Activated CD4-positive, alpha-beta T cell treated with anti-CD3 and anti-CD28 coated beads, Interleukin-2, amount 10 ng/mL, durations not matched to agents 7 days and 5 days (primary cell): ENCODE measurements at regions not wholly inside any gene's neighbourhood (a gene's known extent, or its start where the extent isn't known, plus 50 kb on each side); places are given as distances from the start of the nearest gene placed in this dataset.

Experiments
- CTCF ChIA-PET: fragments of 350-600 bp; sonication (Branson Sonifier 250); formaldehyde crosslinking; loops from one replicate; lab custom pipeline; 2021; ENCODE audit warnings: antibody characterized with exemption; lab: Charles Lee
- POLR2A ChIA-PET: fragments of 350-600 bp; sonication (Branson Sonifier 250); formaldehyde crosslinking; loops from one replicate; lab custom pipeline; 2021; ENCODE audit warnings: antibody characterized with exemption; lab: Charles Lee
- DNase-seq: peaks from one replicate; pipeline ENCODE4 v3.0.0-alpha.2; 2020
- H3K27ac Mint-ChIP-seq: one replicate; pipeline ENCODE4 v1.8.0; 2021; ENCODE audit warnings: mild to moderate bottlenecking, moderate library complexity, mixed read lengths
- H3K27me3 Mint-ChIP-seq: one replicate; pipeline ENCODE4 v1.8.0; 2021; ENCODE audit warnings: mixed read lengths
- H3K36me3 Mint-ChIP-seq: one replicate; pipeline ENCODE4 v1.8.0; 2021; ENCODE audit warnings: low read depth, mixed read lengths
- H3K4me1 Mint-ChIP-seq: one replicate; pipeline ENCODE4 v1.8.0; 2021; ENCODE audit warnings: mixed read lengths
- H3K4me3 Mint-ChIP-seq: one replicate; pipeline ENCODE4 v1.8.0; 2021; ENCODE audit warnings: mild to moderate bottlenecking, moderate library complexity, mixed read lengths
- H3K9me3 Mint-ChIP-seq: one replicate; pipeline ENCODE4 v1.8.0; 2021; ENCODE audit warnings: mixed read lengths

DNA sequence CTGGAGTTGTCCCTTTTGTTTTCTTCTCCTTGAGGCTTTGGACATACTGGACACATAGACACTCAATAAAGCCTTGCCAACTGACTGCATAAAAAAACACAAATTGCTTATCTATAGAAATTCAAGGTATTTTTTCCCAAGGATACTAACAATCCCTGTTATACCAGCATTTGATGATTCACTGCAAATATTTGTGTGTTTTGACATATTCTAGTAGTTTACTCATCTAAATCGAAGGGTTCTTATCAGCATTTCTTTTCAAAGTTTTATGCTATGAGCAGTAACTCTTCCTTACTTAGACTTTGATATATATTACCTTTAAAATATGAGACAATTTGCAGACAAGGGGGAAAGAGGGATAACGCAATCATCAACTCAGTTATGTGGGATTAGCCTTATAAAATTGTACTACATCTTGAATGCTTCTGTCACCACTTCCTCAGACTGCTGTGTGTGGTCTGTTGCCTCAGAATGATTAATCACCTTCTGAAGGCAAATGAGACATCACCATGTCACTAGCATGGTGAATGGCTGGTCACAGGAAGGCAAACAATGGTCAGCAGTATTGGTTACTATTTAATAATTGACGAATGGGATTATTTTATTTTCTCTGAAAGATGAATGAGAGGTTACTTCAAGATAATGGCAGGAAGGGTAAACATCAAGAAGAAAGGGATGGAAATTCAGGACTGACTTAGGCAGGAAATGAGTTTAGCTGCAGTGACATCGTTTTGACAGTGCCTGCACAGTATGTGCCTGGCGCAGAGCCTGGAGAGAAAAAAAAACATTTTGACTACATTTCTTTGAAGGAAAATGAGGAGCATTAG is 544.3 kb upstream of the CNKSR2 start:
- no peaks in the 10 kb centered on the region for H3K27me3 Mint-ChIP-seq
- no peak overlapping the region for H3K27ac Mint-ChIP-seq
- CTCF ChIA-PET: no interaction called here
- no peak overlapping the region for H3K4me3 Mint-ChIP-seq
- H3K9me3 Mint-ChIP-seq: no peaks in the 10 kb centered on the region
- DNase-seq: no peak
- POLR2A ChIA-PET: no interaction called here
- no peaks in the 10 kb centered on the region for H3K36me3 Mint-ChIP-seq
- H3K4me1 Mint-ChIP-seq: no peaks in the 10 kb centered on the region

DNA sequence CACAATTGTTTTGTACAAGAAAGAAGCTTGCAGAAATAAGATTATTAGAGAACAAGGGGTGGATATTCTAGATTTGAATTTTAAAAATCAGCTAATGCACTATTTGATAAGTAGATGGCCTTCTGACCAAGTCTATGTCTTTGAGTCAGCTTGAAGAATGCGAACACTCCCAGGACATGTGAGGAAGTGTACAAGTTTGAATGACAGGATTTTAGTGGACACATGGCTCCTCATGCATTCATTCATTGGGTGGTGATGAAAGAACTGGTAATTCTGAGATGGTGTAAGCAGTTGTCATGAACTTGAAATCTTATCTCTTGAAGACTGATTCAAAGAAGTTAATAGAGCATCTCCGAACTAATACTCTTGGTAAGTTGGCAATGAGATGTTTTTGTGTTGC is 548.2 kb upstream of the CNKSR2 start:
- ChIA-PET CTCF (no interaction called here), POLR2A (no interaction called here)
- no peak overlapping the region for H3K4me3 Mint-ChIP-seq
- H3K27ac Mint-ChIP-seq: no peak overlapping the region
- H3K4me1 Mint-ChIP-seq: no peaks in the 10 kb centered on the region
- no peaks in the 10 kb centered on the region for H3K27me3 Mint-ChIP-seq
- DNase-seq: no peak
- no peaks in the 10 kb centered on the region for H3K36me3 Mint-ChIP-seq
- H3K9me3 Mint-ChIP-seq: no peaks in the 10 kb centered on the region

DNA sequence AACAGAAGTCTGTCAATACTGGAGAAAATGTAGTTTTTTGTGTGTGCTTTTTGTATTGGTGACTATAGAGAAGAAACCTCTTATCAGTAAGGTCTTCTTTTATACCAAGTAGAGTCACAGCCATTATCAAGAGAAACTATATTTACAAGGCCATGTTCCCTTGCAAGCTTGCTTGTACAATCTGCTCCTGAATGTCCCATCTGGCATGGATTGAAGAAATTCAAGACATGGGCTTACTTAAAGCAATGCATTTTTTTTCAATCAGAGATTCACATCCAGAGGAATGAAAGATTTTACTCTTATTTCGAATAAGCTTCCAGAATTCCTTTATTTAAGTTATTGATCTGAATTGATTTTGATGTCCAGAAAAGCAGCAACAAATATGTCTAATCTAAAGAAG is 537.3 kb upstream of the RPS6KA3 start:
- no peaks in the 10 kb centered on the region for H3K36me3 Mint-ChIP-seq
- no peaks in the 10 kb centered on the region for H3K27me3 Mint-ChIP-seq
- ChIA-PET POLR2A (no interaction called here), CTCF (no interaction called here)
- H3K4me3 Mint-ChIP-seq: no peak overlapping the region
- no peak for DNase-seq
- no peaks in the 10 kb centered on the region for H3K9me3 Mint-ChIP-seq
- no peak overlapping the region for H3K27ac Mint-ChIP-seq
- H3K4me1 Mint-ChIP-seq: no peaks in the 10 kb centered on the region

DNA sequence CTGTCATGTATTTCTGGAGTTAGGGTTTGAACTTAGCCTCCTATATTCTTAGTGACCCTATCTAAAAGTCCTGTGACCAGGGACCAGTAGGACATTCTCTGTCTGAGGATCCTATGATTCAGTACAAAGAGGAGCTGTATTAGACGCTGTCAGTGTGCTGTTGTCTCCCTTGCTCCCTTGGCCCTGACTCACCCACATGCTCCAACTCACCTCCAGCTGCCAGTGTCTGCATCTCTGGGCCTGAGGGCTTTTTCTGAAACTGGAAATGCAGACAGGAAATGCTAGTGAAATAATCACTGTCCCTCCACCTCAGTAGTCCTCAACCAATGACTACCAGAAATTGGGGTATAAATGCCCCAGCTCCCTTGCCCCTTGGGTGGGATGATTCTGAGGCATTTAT is 535.3 kb upstream of the RPS6KA3 start:
- no peak for DNase-seq
- H3K27ac Mint-ChIP-seq: no peak overlapping the region
- no peaks in the 10 kb centered on the region for H3K36me3 Mint-ChIP-seq
- POLR2A ChIA-PET: no interaction called here
- H3K9me3 Mint-ChIP-seq: no peaks in the 10 kb centered on the region
- CTCF ChIA-PET: no interaction called here
- no peaks in the 10 kb centered on the region for H3K27me3 Mint-ChIP-seq
- no peaks in the 10 kb centered on the region for H3K4me1 Mint-ChIP-seq
- H3K4me3 Mint-ChIP-seq: no peak overlapping the region

DNA sequence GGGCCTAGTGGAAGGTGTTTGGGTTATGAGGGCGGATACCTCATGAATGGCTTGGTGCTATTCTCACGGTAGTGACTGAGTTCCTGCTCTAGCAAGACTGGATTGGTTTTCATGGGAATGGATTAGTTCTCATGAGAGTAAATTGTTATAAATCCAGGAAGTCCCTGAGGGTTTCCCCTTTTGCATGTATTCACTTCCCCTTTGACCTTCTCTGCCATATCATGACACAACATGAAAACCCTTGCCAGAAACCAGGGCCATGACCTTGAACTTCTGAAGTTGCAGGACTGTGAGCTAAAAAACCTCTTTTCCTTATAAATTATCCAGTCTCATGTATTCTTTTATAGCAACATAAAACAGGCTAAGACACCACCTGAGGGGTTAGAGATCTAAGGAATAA is 529.7 kb upstream of the RPS6KA3 start:
- DNase-seq: no peak
- H3K27me3 Mint-ChIP-seq: no peaks in the 10 kb centered on the region
- H3K27ac Mint-ChIP-seq: no peak overlapping the region
- no peaks in the 10 kb centered on the region for H3K36me3 Mint-ChIP-seq
- ChIA-PET CTCF (no interaction called here), POLR2A (no interaction called here)
- H3K9me3 Mint-ChIP-seq: no peaks in the 10 kb centered on the region
- no peaks in the 10 kb centered on the region for H3K4me1 Mint-ChIP-seq
- no peak overlapping the region for H3K4me3 Mint-ChIP-seq

DNA sequence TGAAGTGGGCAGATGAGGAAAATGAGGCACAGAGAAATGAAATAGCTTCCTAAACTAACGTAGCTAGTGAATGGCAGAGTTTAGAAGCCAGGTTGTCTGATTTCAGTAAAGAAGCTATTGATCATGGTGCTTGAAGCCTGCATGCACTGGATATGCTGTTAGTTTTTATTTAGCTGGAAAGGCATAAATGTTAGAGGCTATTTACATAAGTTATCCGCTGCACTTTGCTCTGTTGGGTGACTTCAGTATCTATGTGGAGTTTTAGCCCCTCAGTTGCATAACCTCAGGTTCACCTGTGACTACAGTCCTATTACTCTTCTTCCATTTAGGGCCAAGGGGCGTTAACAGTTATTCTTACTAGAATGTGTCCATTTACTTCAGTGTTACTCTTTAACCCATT is 522.4 kb upstream of the RPS6KA3 start:
- no peak for DNase-seq
- ChIA-PET POLR2A (no interaction called here), CTCF (no interaction called here)
- Mint-ChIP-seq H3K9me3 (no peaks in the 10 kb centered on the region), H3K4me1 (no peaks in the 10 kb centered on the region), H3K36me3 (no peaks in the 10 kb centered on the region), H3K4me3 (no peak overlapping the region), H3K27ac (no peak overlapping the region), H3K27me3 (no peaks in the 10 kb centered on the region)

DNA sequence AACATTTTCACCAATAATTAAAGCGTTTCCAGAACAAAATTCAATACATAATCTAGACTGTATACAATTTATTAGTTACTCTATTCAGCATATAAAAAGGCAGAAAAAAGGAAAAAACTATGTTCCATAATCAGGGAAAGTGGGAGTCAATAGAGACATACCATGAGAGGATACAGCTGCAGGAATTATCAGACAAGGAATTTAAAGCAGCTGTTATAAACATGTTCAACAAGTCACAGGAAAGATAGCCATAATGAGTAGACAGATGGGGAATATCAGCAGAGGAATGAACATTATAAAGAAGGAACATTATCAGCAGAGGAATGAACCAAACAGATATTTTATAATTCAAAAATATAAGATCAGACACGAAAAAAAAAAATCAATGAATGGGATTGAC is 500.6 kb upstream of the RPS6KA3 start:
- Mint-ChIP-seq H3K4me3 (no peak overlapping the region), H3K27me3 (no peaks in the 10 kb centered on the region), H3K36me3 (no peaks in the 10 kb centered on the region), H3K9me3 (no peaks in the 10 kb centered on the region), H3K4me1 (no peaks in the 10 kb centered on the region), H3K27ac (no peak overlapping the region)
- no peak for DNase-seq
- ChIA-PET POLR2A (no interaction called here), CTCF (no interaction called here)

DNA sequence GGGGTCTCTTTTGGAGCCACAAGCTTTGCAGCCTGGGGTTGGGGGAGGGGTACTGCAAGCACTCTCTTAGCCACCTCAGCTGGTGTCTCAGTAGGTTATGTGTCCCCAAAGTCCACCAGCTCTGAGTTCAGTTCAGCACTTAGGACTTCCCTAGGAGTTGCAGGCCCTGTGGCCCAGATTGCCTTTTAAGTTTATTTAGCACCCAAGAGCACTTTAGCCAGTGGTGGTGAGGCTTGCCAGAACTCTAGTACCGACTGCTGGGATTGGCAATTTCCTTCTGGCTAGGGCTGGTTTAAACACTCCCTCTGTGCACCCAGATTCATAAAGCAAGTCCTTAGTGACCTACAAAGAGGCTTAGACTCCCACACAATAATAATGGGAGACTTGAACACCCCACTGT is 489.9 kb upstream of the RPS6KA3 start:
- CTCF ChIA-PET: no interaction called here
- POLR2A ChIA-PET: no interaction called here
- H3K4me3 Mint-ChIP-seq: no peak overlapping the region

DNA sequence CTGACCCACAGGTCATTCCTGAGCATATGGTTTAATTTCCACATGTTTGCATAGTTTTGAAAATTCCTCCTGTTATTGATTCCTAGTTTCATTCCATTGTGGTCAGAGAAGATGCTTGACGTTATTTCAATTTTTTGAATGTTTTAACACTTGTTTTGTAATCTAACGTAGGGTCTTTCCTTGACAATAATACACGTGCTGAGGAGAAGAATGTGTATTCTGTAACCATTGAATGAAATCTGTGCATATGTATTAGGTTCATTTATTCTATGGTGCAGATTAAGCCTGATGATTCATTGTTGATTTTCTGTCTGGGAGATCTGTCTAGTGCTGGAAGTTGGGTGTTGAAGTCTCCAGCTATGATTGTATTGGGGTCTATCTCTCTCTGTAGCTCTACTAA is 486.4 kb upstream of the RPS6KA3 start:
- Mint-ChIP-seq H3K27ac (no peak overlapping the region), H3K27me3 (no peaks in the 10 kb centered on the region), H3K4me1 (no peaks in the 10 kb centered on the region), H3K36me3 (no peaks in the 10 kb centered on the region), H3K9me3 (no peaks in the 10 kb centered on the region), H3K4me3 (no peak overlapping the region)
- CTCF ChIA-PET: no interaction called here
- POLR2A ChIA-PET: no interaction called here
- no peak for DNase-seq

More for the DNA sequence above, 489.9 kb upstream of the RPS6KA3 start:
- DNase-seq: no peak
- H3K27me3 Mint-ChIP-seq: no peaks in the 10 kb centered on the region
- no peaks in the 10 kb centered on the region for H3K36me3 Mint-ChIP-seq
- H3K9me3 Mint-ChIP-seq: no peaks in the 10 kb centered on the region
- H3K27ac Mint-ChIP-seq: no peak overlapping the region
- no peaks in the 10 kb centered on the region for H3K4me1 Mint-ChIP-seq

DNA sequence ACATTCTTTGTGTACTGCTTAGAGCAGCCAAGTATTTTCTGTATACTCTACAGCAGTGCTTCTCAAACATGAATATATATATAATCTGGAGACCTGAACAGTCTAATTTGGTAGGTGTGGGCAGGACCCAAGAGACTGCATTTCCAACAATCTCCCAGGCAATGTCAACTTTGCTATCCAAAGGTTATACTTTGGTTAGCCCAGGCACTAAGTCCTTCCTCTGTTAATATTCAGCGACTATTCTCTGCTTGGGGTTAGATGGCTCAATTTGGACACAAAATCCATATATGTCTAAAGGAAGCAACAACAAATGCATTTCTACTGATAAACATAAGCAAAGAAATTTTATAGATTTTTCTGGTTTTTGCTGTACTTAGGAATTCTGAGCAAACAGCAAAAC is 480.0 kb upstream of the RPS6KA3 start:
- Mint-ChIP-seq H3K36me3 (no peaks in the 10 kb centered on the region), H3K27me3 (no peaks in the 10 kb centered on the region), H3K4me3 (no peak overlapping the region), H3K9me3 (no peaks in the 10 kb centered on the region), H3K27ac (no peak overlapping the region), H3K4me1 (no peaks in the 10 kb centered on the region)
- ChIA-PET POLR2A (no interaction called here), CTCF (no interaction called here)
- DNase-seq: no peak

DNA sequence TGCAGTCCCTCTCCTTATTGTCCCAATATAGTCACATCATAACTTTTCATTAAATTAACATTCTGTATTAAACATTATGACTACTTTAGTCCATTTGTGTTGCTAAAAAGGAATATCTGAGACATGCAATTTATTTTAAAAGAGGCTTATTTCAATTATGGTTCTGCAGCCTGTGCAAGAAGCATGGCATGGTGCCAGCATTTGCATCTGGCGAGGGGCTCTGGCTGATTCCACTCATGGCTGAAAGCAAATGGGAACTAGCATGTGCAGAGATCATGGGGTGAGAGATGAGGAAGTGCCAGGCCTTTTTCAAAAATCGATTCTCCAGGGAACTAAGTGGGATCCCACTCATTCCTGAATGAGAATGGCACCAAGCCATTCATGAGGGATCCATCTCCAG is 476.3 kb upstream of the RPS6KA3 start:
- no peak for DNase-seq
- Mint-ChIP-seq H3K4me1 (no peaks in the 10 kb centered on the region), H3K36me3 (no peaks in the 10 kb centered on the region), H3K4me3 (no peak overlapping the region), H3K27me3 (peaks cover 2% of the 10 kb centered on the region), H3K9me3 (no peaks in the 10 kb centered on the region), H3K27ac (no peak overlapping the region)
- ChIA-PET POLR2A (no interaction called here), CTCF (no interaction called here)

DNA sequence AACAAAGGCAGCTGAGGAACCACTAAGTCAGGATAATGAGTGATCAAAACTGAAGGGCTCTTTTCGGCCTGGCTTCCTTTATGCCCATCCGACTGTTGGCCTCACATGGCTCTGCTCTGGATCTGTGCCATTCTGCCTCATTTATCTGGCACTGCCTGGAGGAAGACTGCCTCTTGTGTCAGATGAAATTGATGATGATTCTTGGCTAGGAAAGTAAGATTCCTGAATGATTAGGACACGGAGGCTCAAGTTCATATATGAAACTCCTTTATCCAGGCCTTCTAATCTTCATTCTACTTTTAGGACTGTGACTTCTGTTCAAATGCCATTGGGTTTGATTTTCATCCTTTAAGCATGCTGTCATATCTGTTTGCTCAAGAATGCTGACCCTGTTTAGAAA is 475.4 kb upstream of the RPS6KA3 start:
- POLR2A ChIA-PET: no interaction called here
- Mint-ChIP-seq H3K9me3 (no peaks in the 10 kb centered on the region), H3K27me3 (peaks cover 2% of the 10 kb centered on the region)

DNA sequence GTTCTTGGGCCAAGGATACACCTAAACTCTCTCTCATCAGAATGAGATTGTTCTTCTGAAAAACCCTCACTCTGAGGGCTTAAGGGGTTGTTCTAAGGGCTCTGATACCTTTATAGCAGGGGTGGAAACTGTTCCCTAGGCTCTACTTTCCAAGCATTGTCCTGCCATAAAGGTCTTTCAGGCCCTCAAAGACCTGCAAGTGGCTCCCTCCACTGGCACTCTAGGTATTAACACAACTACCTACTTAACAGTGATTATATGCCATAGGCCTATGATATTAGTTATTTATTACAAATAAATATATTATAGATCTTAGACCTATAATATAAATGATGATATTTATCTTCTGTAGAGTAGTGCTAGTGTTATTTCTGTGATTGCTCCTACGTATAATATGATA is 473.7 kb upstream of the RPS6KA3 start:
- no peak overlapping the region for H3K27ac Mint-ChIP-seq
- no peaks in the 10 kb centered on the region for H3K36me3 Mint-ChIP-seq
- CTCF ChIA-PET: no interaction called here
- POLR2A ChIA-PET: no interaction called here
- H3K9me3 Mint-ChIP-seq: no peaks in the 10 kb centered on the region
- peaks cover 5% of the 10 kb centered on the region for H3K27me3 Mint-ChIP-seq
- no peak for DNase-seq
- no peak overlapping the region for H3K4me3 Mint-ChIP-seq
- no peaks in the 10 kb centered on the region for H3K4me1 Mint-ChIP-seq

More for the DNA sequence above, 475.4 kb upstream of the RPS6KA3 start:
- CTCF ChIA-PET: no interaction called here
- Mint-ChIP-seq H3K27ac (no peak overlapping the region), H3K4me3 (no peak overlapping the region), H3K4me1 (no peaks in the 10 kb centered on the region), H3K36me3 (no peaks in the 10 kb centered on the region)
- DNase-seq: no peak

DNA sequence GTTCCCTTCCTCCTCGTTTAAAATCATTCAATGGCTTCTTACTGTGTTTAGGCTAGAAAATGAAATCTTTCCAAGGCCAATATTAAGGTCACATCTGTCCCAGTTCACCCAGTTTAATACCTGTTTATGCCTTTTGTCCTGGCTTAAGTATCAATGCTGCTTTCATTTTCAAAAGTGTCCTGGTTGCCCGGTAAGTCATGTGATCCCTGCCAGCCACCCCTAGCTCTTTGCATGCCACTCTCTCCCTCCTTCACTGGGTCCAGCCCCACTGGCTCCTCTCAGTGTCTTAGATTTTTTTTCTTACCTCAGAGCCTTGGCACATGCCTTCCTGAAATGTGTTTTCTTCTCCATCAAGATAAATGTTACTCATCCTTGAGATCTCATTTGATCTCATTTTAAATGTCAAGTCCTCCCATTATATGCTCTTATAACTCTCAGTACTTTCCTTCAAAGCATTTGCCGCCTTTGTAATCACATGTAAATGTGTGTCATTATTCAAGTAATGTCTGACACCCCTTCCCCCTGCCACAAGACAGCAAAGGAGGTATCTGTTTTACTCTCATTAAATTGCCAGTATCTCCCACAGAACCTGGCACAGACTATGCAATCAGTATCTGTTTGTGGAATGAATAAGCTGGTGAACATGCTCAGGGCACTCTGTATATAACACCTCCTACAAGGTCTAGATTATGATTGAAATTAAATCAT is 472.5 kb upstream of the RPS6KA3 start:
- Mint-ChIP-seq H3K36me3 (no peaks in the 10 kb centered on the region), H3K27ac (no peak overlapping the region), H3K4me3 (no peak overlapping the region), H3K4me1 (no peaks in the 10 kb centered on the region), H3K9me3 (no peaks in the 10 kb centered on the region), H3K27me3 (peaks cover 5% of the 10 kb centered on the region)
- ChIA-PET CTCF (no interaction called here), POLR2A (no interaction called here)
- DNase-seq: no peak
